GM12864 (cell line): ENCODE measurements at regions not wholly inside any gene's neighbourhood (a gene's known extent, or its start where the extent isn't known, plus 50 kb on each side); places are given as distances from the start of the nearest gene placed in this dataset.

Source experiments
- DNase-seq: peaks from one replicate; pipeline ENCODE4 v3.0.0-alpha.2; 2011; ENCODE audit warnings: low read depth
- H3K4me3 ChIP-seq: 2 replicates; pipeline ENCODE4 v1.5.1; 2011; ENCODE audit warnings: mild to moderate bottlenecking, low read depth, low read length, control low read depth
- TF ChIP-seq, protein P1 (sequence below): IDR thresholded peaks from 2 replicates; pipeline ENCODE4 v1.5.1; 2011; ENCODE audit warnings: low read depth, mild to moderate bottlenecking, moderate library complexity, low read length, control low read depth, inconsistent platforms; ENCODE audit errors: missing control alignments

DNA sequence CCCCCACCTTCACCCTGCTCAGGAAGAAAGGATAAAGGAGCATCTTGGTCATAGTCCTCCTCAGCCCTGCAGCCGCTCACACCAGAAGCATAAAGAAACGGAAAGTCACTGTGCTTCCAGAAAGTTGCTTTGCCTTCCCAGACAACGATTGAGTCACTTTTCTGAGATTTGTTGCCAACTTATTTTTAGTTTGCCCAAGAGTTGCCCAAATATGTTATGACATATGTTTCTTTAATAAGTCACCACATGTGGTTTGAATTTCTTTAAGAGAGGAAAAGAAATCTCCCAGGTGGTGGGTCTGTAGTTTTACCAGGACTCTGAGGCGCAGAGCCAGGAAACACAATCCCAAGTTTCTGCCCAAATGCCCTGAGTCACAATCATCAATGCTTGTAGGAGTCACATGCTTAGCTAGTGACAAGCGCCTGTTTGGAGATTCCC is 63.4 kb upstream of the LRCH1 start:
- no peak for DNase-seq
- H3K4me3 ChIP-seq = no peak overlapping the region
- TF ChIP-seq, protein P1, sequence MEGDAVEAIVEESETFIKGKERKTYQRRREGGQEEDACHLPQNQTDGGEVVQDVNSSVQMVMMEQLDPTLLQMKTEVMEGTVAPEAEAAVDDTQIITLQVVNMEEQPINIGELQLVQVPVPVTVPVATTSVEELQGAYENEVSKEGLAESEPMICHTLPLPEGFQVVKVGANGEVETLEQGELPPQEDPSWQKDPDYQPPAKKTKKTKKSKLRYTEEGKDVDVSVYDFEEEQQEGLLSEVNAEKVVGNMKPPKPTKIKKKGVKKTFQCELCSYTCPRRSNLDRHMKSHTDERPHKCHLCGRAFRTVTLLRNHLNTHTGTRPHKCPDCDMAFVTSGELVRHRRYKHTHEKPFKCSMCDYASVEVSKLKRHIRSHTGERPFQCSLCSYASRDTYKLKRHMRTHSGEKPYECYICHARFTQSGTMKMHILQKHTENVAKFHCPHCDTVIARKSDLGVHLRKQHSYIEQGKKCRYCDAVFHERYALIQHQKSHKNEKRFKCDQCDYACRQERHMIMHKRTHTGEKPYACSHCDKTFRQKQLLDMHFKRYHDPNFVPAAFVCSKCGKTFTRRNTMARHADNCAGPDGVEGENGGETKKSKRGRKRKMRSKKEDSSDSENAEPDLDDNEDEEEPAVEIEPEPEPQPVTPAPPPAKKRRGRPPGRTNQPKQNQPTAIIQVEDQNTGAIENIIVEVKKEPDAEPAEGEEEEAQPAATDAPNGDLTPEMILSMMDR = no peak

GRCh38 chr13:46487748-46488147 is 65.2 kb upstream of the LRCH1 start:
- no peak for DNase-seq
- TF ChIP-seq, protein P1 = no peak
- no peak overlapping the region for H3K4me3 ChIP-seq

- no peak for DNase-seq
- TF ChIP-seq, protein P1 = no peak
- H3K4me3 ChIP-seq = no peak overlapping the region
These were observed 66.7 kb upstream of the LRCH1 start for GRCh38 chr13:46486270-46486669.

- no peak for DNase-seq
- TF ChIP-seq, protein P1 = no peak
- no peak overlapping the region for H3K4me3 ChIP-seq
These were observed 68.4 kb upstream of the LRCH1 start for GRCh38 chr13:46484561-46484960.

- no peak overlapping the region for H3K4me3 ChIP-seq
- TF ChIP-seq, protein P1 = no peak
- no peak for DNase-seq
These were observed 71.8 kb upstream of the LRCH1 start for GRCh38 chr13:46481166-46481565.

DNA sequence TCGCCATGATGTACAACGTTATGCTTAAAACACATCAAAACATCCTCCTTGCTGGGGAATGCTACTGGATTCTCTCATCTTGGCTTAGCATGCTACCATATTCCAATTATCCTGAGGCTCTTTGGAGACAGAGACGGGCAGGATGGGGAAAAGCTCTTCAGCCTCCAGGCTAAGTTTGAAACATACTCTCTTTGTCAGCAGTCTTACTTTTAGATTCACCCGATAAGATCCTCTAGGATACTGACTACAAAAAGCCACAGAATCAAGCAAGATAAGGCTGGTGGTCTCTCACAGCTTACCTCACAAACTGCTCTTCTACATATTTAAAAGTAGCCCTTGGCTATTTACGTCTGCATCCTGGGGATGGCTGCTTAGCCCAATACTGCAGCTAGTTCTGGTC is 72.8 kb upstream of the LRCH1 start:
- H3K4me3 ChIP-seq = no peak overlapping the region
- DNase-seq = no peak
- TF ChIP-seq, protein P1 = no peak

GRCh38 chr13:46479691-46480090 is 73.3 kb upstream of the LRCH1 start:
- TF ChIP-seq, protein P1 = no peak
- H3K4me3 ChIP-seq = no peak overlapping the region
- no peak for DNase-seq
